HG03045 (cell line): ENCODE measurements at regions not wholly inside any gene's neighbourhood (a gene's known extent, or its start where the extent isn't known, plus 50 kb on each side); places are given as distances from the start of the nearest gene placed in this dataset.

ENCODE experiments used
- ATAC-seq: cut with Tn5 transposase; IDR thresholded peaks from one replicate; pipeline ENCODE4 v1.9.1; 2021; ENCODE audit warnings: mild to moderate bottlenecking, moderate library complexity; ENCODE audit not compliant: unreplicated experiment

DNA sequence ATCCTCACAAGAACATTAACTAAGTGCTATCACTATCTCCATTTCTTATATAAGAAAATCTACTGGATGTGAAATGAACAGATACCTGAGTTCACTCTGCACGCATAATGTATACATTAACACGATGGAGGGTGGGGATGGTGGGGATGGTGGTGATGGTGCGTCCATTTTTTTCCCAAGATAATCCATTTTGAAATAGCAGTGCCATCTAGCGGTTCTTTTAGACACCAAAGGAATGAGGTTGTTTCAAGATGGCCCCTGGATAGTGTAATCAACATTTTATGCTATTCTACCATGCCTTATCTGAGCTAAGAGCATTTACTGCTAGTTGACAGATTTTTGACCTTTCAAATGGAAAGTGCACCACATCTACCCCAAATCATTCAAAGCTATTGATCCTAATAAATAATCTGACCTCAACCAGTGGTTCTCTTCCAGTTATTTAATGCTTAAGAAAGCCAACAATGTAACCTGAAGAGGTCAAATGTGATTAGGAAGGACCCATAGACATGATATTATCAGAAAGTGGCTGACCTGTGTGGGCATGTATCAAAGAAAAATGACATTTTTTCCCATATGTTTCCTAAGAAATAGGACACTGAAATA is 714.7 kb upstream of the TENM4 start:
- no peak for ATAC-seq

DNA sequence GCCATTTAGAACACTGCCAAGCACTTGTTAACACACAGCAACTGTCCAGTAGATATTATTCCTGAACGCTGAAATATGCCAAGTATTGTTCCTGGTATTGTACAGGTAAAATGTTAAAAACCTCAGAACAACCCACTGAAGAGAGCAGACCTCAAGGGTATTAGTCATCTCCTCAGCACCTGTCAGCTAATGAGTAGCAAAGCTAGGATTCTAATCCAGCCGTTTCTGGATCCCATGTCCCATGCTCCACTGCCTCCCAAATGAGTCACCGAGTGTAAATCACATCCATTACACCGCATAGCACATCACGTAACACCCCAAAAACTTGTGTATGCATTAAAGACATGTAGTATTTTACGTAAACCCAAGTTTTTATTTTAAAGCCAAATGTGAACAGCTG is 705.4 kb upstream of the TENM4 start:
- ATAC-seq: no peak

DNA sequence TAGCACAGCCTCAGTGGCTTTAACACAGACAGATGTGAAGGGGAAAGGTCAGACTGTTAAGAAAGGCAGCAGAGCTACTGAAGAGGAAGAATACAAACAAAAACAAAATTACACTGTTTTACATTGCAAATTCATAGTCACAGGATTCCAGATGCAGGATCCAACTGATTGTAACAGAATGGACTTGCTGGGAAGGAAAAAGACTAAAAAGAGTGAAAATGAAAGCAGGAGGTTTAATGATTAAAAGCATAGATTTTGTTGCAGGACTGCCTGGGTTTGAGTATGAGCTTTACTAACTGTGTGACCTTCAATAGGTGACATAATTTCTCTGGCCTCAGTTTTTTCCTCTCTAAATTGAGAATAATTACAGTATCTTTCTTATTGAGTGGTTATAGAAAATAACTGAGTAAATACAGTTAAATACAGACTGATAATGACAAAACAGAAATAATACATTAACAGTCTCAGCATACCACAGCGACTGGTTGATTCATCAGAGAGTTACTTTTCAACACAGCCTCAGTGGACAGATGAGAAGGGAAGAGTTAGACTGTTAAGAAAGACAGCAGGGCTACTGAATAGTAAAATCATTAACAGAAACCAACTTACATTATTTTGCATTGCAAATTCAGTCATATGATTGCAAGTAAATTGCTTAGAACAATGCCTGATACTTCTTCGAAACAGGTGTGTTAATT is 704.2 kb upstream of the TENM4 start:
- no peak for ATAC-seq

DNA sequence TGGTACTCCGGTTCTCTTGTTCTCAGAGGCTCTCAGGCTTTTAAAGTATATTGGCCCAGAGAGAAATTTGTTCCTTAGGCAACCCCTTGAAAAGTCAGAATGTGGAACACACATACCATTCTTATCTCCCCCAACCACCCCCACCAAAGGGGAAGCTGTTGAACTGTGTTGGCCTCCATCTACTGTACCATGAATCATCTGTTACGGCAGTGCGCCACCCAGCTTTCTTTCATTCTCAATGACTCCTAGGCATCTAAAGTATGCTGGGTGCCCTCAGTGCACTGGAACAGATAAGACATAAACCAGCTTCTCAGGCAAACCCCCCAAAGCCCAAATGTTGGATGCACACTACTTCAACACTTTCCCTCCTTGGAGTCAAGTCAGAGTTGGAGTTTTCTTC is 696.2 kb upstream of the TENM4 start:
- ATAC-seq: no peak

DNA sequence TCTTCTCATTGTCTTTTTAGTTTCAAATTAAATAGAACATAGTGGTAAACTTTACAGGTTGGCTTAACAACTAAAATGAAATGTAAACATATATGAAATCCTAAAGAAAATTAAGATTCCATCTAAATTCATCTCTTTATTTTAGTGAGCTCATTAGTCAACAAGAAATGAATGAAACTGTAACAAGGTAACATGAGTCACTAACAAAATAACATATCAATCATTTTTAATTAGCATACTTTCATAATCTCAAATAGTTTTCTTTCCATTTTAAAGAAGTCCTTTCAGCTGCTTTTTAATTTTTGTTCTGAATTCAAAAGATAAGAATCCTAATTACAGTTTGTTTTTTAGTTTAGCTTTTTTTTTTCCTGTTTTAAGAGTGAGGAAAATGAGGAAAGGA is 688.6 kb upstream of the TENM4 start:
- ATAC-seq: no peak

DNA sequence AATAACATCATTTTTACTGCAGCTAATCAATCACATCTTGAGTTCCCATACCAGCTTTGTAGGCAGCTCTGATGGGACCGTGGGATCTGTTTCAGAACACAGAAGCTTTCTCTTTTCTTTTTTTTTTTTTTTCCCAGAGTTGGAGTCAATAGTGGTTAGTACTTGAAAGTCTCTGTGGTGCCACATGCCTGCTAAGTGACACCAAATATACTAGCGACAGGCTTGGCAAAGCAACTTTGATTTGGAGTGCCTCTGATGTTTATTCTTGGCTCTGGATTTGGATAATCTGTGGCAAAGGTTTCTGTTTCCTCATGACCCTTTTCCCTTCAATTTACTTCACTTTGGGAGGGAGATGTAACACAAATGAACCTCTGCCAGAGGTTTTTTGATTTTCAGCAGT is 681.4 kb upstream of the TENM4 start:
- ATAC-seq: no peak

DNA sequence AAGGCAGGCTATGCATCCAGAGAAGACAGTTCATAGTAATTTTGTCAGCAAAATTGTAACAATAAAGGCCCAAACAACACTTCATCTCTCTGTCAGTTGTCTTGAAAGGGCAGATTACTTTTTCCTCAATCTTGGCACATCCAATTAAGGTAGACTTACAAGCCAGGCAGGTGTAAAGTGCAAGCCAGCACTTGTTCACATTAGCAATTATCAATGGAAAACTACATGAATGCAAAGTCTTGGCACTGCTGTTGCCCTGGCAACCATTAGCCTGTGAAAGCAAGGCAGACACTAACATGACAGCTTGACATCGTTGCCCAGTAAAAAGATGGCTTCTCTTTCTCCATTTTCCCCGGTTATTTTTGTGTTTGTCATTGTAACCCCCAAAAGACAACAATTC is 677.2 kb upstream of the TENM4 start:
- ATAC-seq: no peak

DNA sequence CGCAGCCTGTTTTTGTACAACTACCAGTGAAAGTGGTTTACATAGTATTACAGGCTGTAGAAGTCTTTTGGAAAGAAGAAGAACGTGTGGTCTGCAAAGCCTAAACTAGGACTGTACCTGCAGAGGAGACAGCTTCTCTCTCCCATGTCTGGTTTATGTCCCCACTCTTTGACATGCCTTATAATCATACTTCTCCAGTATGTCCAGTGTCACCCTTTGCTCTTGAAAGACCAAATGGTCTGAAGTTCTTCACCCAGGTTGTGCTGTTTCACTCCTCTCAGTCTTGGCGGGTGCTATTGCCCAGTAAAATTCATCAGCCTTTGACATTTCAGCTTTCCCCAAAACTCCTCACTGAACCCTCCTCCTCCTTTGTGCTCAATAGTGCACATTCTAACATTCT is 676.0 kb upstream of the TENM4 start:
- no peak for ATAC-seq

DNA sequence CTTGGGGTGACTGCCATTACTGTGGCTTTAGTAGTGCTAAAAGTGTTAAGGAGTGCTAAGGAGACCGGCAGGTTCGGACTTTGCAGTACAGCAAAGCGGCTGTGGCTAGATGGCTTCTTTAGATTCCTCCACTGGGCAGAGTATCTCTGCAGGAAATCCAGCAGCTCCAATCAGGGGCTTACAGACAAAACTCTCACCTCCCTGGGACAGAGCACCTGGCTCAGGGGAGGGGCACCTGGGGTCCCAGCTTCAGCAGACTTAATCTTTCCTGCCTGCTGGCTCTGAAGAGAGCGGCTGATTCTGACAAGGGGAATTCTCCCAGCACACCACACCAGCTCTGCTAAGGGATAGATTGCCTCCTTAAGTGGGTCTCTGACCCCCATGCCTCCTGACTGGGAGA is 668.8 kb upstream of the TENM4 start:
- ATAC-seq: no peak

DNA sequence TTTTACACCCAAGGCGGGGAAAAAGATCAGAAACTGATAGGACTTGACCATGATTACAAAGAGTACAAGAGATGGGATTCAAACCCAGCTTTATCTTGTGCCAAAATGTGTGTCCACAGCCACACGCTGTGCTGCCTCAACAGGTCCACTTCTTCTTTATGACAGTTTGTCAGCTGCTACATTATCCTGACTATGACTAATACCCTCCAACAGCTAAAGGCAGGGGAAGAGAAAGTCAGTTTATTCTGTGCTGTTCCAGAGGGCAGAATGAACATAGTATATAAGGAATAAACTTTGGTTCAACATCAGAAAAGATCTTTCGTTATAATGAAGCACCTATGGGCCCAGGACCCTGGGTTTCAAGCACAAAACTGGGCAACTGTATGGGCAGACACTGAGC is 668.2 kb upstream of the TENM4 start:
- no peak for ATAC-seq

DNA sequence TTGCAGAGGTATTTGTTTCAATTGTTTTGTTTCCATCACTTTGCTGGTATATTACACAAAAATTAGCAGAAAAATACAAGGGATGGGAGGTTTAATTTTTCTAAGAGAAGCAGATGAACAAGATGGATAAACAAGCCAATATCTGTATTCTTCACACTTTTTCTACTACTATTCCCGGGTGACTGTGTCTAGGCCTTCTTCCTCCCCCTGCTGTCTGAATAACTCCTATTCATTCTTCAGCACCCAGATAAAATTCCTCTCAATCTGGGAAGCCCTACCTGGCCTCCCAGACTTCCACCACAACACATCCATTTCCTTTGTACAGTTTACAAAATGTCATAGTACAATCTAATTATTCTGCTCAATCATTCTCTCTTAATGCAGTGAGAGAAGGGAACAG is 666.6 kb upstream of the TENM4 start:
- no peak for ATAC-seq

DNA sequence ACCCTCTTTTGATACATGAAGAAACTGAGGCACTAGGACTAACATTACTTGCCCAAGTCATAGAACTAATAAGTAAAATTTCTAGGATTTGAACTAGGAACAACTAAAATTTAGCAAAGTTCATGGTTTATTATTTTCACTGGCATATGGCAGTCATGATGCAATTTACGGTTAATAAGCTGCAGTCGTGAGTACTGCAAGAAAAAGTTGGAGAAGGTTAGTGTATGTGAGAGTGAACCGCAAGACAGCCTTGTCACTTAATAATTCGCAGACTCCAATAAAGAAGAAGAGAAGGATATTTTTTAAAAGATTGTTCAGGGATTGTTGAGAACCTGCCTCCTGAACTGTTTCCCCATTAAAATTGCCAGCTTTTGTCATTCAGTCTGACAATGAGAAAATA is 663.4 kb upstream of the TENM4 start:
- ATAC-seq: no peak

DNA sequence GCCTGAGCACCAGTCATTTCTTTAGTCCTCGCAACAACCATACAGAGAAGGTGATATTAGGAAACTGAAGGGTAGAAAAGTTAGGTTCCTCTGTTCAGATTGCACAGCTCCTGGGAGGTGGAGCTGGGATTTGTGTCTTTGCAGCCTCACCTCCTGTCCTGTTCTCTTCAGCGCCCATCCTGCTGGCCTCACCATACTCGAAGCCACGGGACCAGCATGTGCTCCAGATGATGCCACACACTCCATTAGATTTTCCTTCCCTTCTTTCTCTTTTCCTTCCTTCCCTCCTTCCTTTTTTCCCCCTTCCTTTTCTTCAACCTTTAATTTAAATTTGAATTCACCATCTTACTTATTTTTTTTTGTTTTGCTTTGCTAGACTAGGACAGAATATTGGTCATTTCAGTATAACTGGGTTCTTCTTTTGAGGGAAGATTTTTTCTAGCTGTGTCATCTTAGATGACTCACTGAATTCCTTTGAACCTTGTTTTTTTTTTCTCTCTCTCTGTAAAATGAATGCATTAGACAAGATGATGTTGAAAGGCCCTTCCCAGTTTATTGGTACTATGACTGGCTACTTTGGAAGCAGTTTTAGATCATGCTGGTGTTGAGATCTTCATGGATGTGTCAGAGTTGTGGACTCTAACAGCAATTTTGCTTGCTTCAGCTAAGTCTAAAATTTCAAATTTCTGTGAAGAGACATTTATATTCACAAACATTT is 662.5 kb upstream of the TENM4 start:
- ATAC-seq: no peak

DNA sequence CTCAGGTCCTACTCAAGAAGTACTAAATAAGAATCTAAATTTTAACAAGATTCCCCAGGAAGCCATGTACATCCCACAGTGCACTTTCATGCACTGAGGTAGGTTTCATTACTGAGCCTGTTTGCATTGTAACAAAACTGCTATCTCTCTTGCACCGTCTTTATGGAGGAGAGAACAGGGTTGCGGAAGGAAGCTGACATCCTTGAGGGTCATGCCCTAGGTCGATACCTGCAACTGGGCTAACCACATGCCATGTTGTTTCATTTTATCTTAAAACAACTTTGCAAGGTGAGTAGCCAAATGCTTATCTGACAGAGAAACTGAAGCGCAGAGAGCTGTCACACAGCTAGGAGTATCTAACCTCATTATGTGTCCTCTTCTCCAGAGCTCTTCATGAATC is 656.3 kb upstream of the TENM4 start:
- no peak for ATAC-seq

DNA sequence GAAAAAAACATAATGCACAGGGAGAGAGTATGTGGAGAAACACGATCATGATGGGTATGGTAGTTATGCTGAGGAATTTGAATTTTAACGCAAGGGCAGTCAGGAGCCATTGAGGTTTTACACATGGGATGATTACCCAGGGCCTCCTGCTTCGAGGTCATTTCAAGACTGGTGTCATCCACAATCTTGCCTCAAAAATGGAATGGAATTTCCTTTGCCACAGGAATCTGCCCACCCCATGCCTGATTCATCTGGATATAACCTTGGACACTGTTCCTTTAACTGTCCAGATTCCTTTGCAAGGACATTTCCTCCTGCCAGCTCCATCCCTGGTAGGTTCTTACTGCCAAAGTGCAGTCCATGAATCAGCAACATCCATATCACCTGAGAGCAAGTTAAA is 655.9 kb upstream of the TENM4 start:
- no peak for ATAC-seq

DNA sequence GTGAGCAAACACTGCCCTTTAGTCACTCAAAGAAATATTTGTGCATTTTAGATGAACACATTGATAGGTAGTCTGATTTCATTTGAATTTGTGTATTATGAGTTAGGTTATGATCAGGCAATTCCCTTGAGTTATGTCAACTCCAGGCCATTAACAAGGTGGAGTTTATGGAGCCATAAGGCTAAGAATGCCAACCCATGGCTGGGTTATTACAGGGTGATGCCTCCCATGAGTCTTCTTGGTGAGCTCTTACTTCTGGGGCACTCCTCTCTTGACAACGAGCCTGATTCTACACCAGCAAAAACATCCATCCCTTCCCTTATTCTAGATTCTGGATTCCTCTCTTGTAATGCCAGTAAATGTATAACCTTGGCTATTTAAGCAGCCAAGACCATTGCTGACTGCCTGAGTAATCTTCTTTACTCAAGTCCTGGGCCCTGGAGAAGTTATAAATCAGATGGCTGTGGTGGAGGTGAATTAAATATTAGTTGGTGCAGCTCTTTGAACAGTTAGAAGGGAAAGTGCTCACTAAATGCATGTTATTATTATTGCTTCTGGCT is 645.7 kb upstream of the TENM4 start:
- ATAC-seq: no peak

DNA sequence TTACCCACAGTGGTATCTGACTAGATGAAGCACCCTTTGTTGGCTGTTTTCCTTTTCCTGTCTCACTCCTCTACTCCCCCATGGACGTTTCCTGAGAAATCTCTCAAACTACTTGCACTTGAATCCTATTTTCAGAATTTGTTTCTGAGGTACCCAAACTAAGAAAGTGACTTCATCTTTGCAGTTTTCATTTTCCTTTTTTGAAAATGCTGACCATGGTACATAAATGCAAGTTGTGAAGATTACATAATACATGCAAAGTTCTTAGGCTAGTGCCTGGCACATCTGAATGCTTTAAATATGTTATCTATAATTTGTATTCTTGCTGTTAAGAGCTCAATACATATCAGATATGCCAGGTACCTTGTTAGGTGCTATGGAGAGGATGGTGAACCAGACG is 644.7 kb upstream of the TENM4 start:
- ATAC-seq: no peak

DNA sequence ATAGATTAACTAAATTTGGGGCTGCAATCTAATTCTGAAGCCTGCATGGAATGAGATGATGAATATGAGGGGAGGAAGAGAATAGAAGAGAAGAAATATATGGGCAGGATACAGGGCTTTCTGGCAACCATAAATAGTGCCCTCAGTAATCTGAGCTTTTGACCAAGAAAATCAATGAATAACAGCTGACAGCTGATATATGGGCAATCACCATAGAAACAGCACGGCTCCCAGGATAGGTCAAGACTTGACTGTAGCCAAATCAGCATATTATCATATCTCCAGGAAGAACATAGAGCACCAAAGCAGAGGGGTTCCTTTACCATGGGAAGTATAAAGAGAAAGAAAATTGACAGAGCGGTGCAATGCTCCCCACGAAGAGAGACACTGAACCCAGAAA is 643.8 kb upstream of the TENM4 start:
- ATAC-seq: no peak

DNA sequence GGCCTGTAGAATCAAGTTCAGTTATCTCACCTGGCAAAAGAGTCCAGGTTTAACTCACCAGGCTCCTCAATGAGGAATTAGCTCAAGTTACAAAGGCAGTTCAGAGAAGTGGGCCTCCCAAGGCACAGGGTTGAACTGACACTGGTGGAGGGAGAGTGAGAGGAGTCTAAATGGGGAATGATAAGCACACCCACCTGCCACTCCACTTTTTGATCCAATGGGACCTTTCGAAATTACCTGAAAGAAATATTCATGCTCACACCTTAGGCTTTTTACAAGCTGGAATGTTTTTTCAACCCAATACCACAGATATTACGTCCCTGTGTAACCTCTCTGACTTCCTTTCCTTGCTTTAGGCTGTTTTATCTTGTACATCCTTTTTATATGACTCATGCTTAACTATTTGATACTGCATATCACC is 642.7 kb upstream of the TENM4 start:
- no peak for ATAC-seq

DNA sequence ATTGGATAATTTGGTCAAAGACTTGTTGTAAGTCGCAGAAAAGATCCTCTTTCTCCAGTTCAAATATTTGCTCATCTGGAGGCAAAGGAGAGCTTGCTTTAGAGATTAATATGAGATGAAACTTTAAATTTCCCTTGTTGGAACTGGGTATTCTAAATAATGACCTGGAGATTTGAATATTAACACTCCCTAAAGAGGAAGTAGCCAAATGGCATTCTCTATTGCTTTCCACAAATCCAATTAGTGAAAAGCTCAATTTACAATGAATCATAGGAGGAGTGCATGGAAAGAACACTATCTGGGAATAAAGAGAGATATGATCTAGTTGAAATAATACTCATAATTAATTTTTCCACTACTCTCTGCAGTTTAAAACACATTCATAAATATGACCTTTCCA is 641.6 kb upstream of the TENM4 start:
- ATAC-seq: no peak

DNA sequence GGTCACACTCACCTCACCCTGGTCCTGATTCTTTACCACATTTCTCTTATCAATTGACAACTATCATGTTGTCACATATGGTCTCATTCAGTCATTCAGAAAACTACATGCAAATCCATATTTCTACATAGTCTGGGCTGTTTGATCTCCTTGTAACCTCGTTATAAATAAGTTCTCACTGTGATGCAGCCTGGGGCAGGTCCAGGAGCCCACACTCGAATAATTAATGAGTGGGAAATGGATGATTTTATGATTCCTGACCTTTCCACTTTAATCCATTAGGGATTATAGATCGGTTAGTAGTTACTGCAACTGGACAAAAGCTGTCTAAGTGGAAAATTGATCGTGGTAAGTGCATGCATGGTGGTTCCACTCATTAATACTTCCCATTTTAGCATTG is 636.3 kb upstream of the TENM4 start:
- no peak for ATAC-seq

DNA sequence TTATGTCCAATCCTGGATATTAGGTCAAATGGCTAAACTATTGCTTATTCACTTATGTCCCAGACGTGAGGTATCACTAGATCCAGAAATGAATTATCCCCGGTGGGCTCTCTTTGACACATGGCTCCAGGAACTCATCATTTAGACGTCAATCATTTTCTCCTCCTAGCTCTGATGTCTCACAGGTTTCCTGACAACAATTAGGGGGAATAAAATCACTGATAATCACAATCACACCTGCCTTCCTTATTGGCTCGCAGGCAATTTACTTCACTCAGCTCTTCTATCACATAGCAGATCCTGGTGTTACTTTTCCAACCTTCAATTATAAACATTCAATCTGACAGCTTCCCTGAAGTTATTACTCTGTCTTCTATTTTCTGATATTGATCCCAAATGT is 634.0 kb upstream of the TENM4 start:
- no peak for ATAC-seq
